Left ventricle myocardium inferior (tissue), 1 donor: ENCODE measurements at regions not wholly inside any gene's neighbourhood (a gene's known extent, or its start where the extent isn't known, plus 50 kb on each side); places are given as distances from the start of the nearest gene placed in this dataset.

Experiments used
- DNase-seq: peaks from one replicate; pipeline ENCODE4 v3.0.0-alpha.2; 2020
- H3K27ac ChIP-seq: fragments of 200-600 bp; replicated peaks from 2 replicates; pipeline ENCODE4 v1.8.0; 2021
- H3K27me3 ChIP-seq: fragments of 200-600 bp; 2 replicates; pipeline ENCODE4 v1.8.0; 2021; ENCODE audit warnings: low read depth
- H3K36me3 ChIP-seq: fragments of 200-600 bp; 2 replicates; pipeline ENCODE4 v1.8.0; 2021
- H3K4me1 ChIP-seq: fragments of 200-600 bp; 2 replicates; pipeline ENCODE4 v1.8.0; 2021
- H3K4me3 ChIP-seq: fragments of 200-600 bp; 2 replicates; pipeline ENCODE4 v1.8.0; 2021; ENCODE audit warnings: mild to moderate bottlenecking, moderate library complexity
- H3K9me3 ChIP-seq: fragments of 200-600 bp; replicated peaks from 2 replicates; pipeline ENCODE4 v1.8.0; 2021
- CTCF ChIP-seq: fragments of 200-600 bp; IDR thresholded peaks from 2 replicates; pipeline ENCODE4 v1.8.0; 2021; ENCODE audit warnings: antibody characterized with exemption, mild to moderate bottlenecking, borderline replicate concordance
- intact Hi-C: fragments of 100-400 bp; cut with micrococcal nuclease; formaldehyde crosslinking; loops from one replicate; pipeline ENCODE4 v1.11.0; 2022
- donor health status: DM: no; HTN: yes; CAD: no; lungs with severe emphysema.

- intact Hi-C loops: no loop called here
- no peaks in the 10 kb centered on the region for H3K36me3 ChIP-seq
- no peaks in the 10 kb centered on the region for H3K27me3 ChIP-seq
- no peak overlapping the region for H3K27ac ChIP-seq
- H3K9me3 ChIP-seq: peaks cover 31% of the 10 kb centered on the region
- no peak overlapping the region for H3K4me3 ChIP-seq
- no peak for TF ChIP-seq CTCF
- DNase-seq: no peak
- no peaks in the 10 kb centered on the region for H3K4me1 ChIP-seq
Observed at GRCh38 chr1:229973297-229973612, 93.8 kb upstream of the GALNT2 start.

- H3K27ac ChIP-seq: no peak overlapping the region
- no peaks in the 10 kb centered on the region for H3K27me3 ChIP-seq
- peaks cover 37% of the 10 kb centered on the region for H3K9me3 ChIP-seq
- TF ChIP-seq CTCF: no peak
- no peaks in the 10 kb centered on the region for H3K4me1 ChIP-seq
- intact Hi-C loops: no loop called here
- no peak overlapping the region for H3K4me3 ChIP-seq
- H3K36me3 ChIP-seq: no peaks in the 10 kb centered on the region
- DNase-seq: no peak
Observed at GRCh38 chr1:229975047-229975446, 92.0 kb upstream of the GALNT2 start.

GRCh38 chr1:229980009-229980408, 87.0 kb upstream of the GALNT2 start:
- H3K4me1 ChIP-seq: no peaks in the 10 kb centered on the region
- H3K27me3 ChIP-seq: peaks cover 9% of the 10 kb centered on the region
- no peak for DNase-seq
- intact Hi-C loops: no loop called here
- H3K27ac ChIP-seq: no peak overlapping the region
- no peak for TF ChIP-seq CTCF
- H3K36me3 ChIP-seq: no peaks in the 10 kb centered on the region
- peaks cover 37% of the 10 kb centered on the region for H3K9me3 ChIP-seq
- H3K4me3 ChIP-seq: no peak overlapping the region

- intact Hi-C loops: no loop called here
- Histone ChIP-seq H3K36me3 (no peaks in the 10 kb centered on the region), H3K9me3 (peaks cover 21% of the 10 kb centered on the region), H3K27me3 (peaks cover 9% of the 10 kb centered on the region), H3K4me1 (no peaks in the 10 kb centered on the region), H3K4me3 (no peak overlapping the region), H3K27ac (no peak overlapping the region)
- TF ChIP-seq CTCF: no peak
- DNase-seq: no peak
Observed at GRCh38 chr1:229981736-229982135, 85.3 kb upstream of the GALNT2 start.

GRCh38 chr1:229984310-229984991, 82.6 kb upstream of the GALNT2 start:
- intact Hi-C loops: no loop called here
- no peak for DNase-seq
- H3K4me1 ChIP-seq: no peaks in the 10 kb centered on the region

More at GRCh38 chr1:229984310-229984991, 82.6 kb upstream of the GALNT2 start:
- no peak for TF ChIP-seq CTCF
- no peak overlapping the region for H3K27ac ChIP-seq
- H3K27me3 ChIP-seq: peaks cover 9% of the 10 kb centered on the region
- H3K36me3 ChIP-seq: no peaks in the 10 kb centered on the region
- H3K4me3 ChIP-seq: no peak overlapping the region
- no peaks in the 10 kb centered on the region for H3K9me3 ChIP-seq
